Hypothalamus (tissue), 51 donors: ENCODE measurements at regions not wholly inside any gene's neighbourhood (a gene's known extent, or its start where the extent isn't known, plus 50 kb on each side); places are given as distances from the start of the nearest gene placed in this dataset.

ENCODE experiments used
- DNase-seq, 51 donors: peaks; one replicate each; lab custom pipeline; 2025; lab: John Stamatoyannopoulos, UW

GRCh38 chr18:11553098-11553940, 56.1 kb upstream of the SLC35G4 start:
- DNase-seq, result peak in 15 of 51 donors; percentile 3 to 28 (median 10)

- no peak for DNase-seq
Measured at GRCh38 chr18:11548916-11549551, 60.4 kb upstream of the SLC35G4 start.

DNA sequence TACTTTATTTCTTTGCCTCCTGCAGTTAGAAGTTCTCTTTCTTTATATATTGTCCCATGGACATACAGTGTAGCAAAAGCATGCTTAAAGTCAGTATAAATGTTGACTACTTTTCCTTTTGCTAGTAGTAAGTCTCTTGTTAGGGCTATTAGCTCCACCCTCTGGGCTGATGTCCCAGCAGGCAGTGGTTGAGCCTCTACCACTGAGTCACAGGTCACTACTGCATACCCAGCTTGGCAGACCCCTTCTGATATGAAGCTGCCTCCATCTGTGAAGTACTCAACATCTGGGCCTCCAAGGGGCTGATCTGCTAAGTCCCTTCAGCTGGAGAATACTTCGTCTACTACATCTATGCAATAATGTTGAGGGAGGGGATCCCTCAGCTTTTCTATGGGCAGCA, 61.0 kb upstream of the SLC35G4 start:
- DNase-seq, result no peak

GRCh38 chr18:11544060-11544633, 65.2 kb upstream of the SLC35G4 start:
- no peak for DNase-seq

GRCh38 chr18:11541179-11541578, 68.2 kb upstream of the SLC35G4 start:
- DNase-seq, result no peak

GRCh38 chr18:11533942-11534496, 75.4 kb upstream of the SLC35G4 start:
- no peak for DNase-seq

DNA sequence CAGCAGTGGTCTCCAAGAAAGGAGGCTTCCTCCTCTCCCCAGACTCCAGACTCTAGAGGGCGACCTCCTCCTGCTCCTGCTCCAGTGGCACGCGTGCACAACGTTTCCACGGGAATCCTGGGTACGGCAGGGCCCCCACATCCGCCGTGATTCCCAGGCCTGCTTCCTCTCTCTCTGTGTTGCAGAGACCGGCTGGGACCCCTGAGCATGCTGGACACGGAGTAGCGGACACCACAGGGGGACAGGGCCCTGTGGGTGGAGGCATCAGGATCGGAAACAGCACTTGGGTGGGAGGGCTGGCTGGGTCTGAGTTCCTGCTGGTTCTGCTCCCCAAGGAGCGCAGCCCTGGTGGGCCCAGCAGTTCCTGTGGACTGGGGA, 75.9 kb upstream of the SLC35G4 start:
- DNase-seq, result no peak

DNA sequence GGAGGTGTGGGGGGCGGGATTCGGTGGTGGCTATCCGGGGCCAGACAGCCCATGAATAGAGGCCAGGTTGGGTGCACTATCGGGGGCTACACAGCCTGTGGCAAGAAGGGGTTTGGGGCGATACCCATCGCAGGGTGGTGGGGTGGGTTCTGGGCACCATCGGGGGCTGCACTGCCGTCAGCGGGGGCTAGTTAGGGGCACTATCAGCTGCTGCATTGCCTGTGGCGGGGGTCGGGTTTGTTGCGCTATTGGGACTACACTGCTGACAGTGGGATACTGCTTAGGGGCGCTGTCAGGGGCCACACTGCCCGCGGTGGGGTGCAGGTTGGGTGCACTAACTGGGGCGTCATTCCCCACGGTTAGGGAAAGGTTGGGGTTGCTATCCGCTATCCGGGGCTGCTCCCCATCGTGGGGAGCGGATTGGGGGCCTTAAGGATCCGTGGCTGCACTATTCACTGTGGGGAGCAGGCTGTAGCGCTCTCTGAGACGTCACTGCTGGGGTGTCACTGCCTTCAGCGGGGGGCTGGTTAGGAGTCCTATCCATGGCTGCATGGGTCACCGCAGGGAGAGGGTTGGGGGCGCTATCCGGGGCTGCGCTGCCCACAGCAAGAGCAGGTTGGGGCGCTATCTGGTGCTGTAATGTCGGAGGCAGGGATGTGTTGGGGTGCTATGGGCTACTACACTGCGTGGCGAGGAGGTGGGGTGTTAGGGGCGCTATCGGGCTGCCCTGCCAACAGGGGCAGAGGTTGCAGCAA, 76.5 kb upstream of the SLC35G4 start:
- DNase-seq, result no peak

GRCh38 chr18:11529081-11529480, 80.3 kb upstream of the SLC35G4 start:
- no peak for DNase-seq

DNA sequence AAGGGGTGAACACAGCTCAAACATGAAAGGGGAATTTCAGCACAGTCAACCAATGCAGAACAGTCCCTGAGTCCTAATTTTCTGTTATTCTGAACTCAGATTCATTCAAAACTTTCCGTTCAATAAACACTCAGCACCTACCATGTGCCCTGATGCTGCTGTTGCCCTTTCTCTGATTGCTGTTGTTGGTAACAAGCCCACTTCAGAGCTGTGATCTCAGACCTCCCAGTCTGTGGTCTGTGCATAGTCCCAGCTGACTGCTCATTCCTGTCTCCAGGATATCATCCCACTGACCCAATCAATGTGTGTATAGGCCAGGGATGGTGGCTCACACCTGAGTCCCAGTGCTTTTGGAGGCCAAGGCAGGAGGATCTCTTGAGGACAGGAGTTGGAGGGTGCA, 82.7 kb upstream of the SLC35G4 start:
- DNase-seq, result no peak

- no peak for DNase-seq
Measured at GRCh38 chr18:11523804-11524203, 85.6 kb upstream of the SLC35G4 start.

DNA sequence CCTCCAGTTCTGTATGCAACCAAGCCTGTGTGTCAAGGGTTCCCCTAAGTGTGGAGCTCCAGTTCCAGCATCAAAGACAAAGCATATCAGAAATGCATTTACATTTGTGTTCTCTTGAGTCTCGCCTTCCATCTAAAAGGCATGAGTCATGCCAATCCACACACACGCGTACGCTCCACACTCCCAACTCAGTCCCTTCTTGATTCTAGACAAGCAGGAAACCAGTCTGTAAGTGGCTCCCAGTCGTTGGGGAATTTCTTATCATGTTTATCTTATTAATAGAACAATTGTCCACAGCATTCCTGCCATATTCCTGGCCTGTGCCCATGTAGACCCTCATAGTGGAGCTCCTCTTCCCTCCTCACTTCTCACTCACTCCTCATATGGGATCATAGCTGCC, 86.4 kb upstream of the SLC35G4 start:
- no peak for DNase-seq

- no peak for DNase-seq
Measured at GRCh38 chr18:11521853-11522252, 87.5 kb upstream of the SLC35G4 start.

DNA sequence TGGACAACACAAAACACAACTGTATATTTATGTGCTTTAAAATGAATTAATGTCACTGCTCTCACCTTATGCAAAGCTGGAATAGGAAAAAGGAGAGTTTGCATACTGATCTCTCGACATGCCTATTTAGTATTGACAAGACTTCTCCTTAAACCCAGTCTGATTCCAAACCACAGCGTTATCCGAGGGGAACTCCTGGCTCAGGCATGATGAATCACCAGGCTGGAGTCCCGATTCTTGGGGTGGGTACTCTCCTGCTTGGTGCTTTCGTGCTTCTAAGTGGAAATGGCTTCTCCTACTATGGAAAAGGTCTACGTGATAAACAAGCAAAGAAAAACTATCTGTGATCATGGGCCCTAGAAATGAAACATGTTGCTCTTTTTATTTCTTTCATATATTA, 88.9 kb upstream of the SLC35G4 start:
- no peak for DNase-seq

- peak in 21 of 51 donors; percentile 1 to 48 (median 14) for DNase-seq
Measured at GRCh38 chr18:11518788-11519685, 90.4 kb upstream of the SLC35G4 start.

DNA sequence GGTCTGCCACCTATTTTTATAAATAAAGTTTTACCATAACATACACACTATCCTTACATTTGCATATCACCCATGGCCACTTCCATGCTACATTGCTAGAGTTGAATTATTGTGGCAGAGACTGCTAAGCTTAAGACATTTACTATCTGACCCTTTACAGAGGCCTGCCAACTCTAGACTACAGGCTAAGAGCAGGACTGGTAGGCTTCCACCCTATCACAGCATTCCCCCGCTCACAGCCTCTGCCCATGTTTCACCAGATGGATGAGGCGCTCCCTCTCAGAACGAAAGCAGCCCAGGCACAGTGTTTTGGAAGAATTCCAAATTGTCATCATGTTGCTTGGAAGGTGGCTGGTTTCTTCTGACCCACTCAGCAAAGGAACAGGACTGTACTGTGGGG, 91.7 kb upstream of the SLC35G4 start:
- DNase-seq, result no peak

DNA sequence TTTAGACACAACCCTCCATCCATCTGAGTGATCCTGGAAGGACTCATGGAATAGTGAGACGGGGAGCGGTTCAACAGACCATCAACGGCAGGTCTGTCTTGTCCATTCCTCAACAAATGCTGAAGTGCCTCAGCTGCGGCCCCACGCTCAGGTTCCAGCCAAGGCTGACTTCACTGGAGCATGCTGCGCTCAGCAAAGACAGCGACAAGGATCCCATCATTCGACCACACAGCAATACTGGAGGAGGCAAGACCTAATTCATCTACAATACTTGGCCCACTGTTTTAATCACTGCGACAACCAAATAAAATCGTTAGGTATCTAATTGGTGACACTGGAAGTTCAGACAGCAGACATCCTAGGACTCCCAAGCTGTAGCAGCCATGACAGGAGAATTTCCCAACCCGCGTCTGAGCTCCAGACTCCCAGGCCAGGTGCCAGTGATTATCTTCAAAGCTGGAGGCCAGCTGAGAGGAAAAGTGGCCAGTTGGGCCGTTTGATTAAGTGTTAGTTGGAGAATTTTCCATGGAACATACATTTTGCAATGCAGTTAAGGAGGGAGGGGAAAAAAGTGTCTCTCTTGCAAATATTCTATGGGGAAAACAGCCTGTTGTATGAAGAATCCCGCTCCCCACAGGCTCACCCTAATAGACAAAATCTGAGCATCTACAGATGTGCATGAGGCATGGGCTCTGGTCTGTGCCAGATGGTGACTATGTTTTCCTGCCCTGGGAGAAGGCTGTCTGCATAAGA, 92.5 kb upstream of the SLC35G4 start:
- no peak for DNase-seq

DNA sequence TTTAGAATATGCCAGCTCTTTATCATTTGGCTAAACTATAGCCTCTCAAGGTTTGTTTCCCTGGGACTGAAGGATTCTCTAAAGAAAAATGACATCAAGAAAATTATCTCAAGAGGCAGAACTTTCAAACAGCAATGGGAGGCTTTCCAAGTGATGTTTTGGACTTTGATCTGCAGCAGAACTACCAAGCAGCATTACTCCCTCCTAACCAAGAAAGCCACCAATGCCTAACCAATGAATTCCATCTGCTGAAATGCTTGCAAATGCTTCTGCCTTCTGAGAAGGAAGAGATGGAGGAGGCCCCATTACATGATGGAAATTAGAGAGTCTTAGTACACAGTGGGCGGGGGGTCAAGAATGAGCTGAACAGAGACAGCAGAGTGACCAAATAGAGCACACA, 95.1 kb upstream of the SLC35G4 start:
- no peak for DNase-seq
